Osteoblast (primary cell): ENCODE measurements at regions not wholly inside any gene's neighbourhood (a gene's known extent, or its start where the extent isn't known, plus 50 kb on each side); places are given as distances from the start of the nearest gene placed in this dataset.

Experiments
- DNase-seq: peaks from one replicate; pipeline ENCODE4 v3.0.0; 2011; ENCODE audit warnings: low spot score, mixed read lengths; ENCODE audit not compliant: insufficient read length; ENCODE audit errors: missing footprints
- H2AFZ ChIP-seq: 2 replicates; pipeline ENCODE4 v1.6.0; 2011; ENCODE audit warnings: mild to moderate bottlenecking, low read length
- H3K27ac ChIP-seq: 2 replicates; pipeline ENCODE4 v1.5.1; 2011; ENCODE audit warnings: mild to moderate bottlenecking, low read depth, low read length, moderate library complexity
- H3K27me3 ChIP-seq: 2 replicates; pipeline ENCODE4 v1.6.0; 2012; ENCODE audit warnings: mild to moderate bottlenecking, control low read depth, inconsistent platforms, low read length, moderate library complexity; ENCODE audit not compliant: insufficient read depth
- H3K36me3 ChIP-seq: 2 replicates; pipeline ENCODE4 v1.5.1; 2011; ENCODE audit warnings: mild to moderate bottlenecking, low read length, control low read depth, moderate library complexity; ENCODE audit not compliant: insufficient read depth
- H3K4me1 ChIP-seq: 2 replicates; pipeline ENCODE4 v1.5.1; 2011; ENCODE audit warnings: mild to moderate bottlenecking, low read length, control low read depth, moderate library complexity; ENCODE audit not compliant: insufficient read depth
- H3K4me2 ChIP-seq: 2 replicates; pipeline ENCODE4 v1.6.0; 2011; ENCODE audit warnings: mild to moderate bottlenecking, low read length; ENCODE audit not compliant: insufficient read depth
- H3K4me3 ChIP-seq: fragments of 200-600 bp; sonication (generic); 3 replicates; pipeline ENCODE4 v1.5.1; 2012; ENCODE audit warnings: mild to moderate bottlenecking, low read length, inconsistent platforms; ENCODE audit not compliant: insufficient read depth
- H3K79me2 ChIP-seq: 2 replicates; pipeline ENCODE4 v1.6.0; 2012; ENCODE audit warnings: mild to moderate bottlenecking, low read length, control low read depth, inconsistent platforms; ENCODE audit not compliant: insufficient read depth
- H3K9me3 ChIP-seq: 2 replicates; pipeline ENCODE4 v1.5.1; 2011; ENCODE audit warnings: low read depth, low read length, control low read depth
- H4K20me1 ChIP-seq: 2 replicates; pipeline ENCODE4 v1.6.0; 2012; ENCODE audit warnings: mild to moderate bottlenecking, low read length, control low read depth; ENCODE audit not compliant: insufficient read depth
- CTCF ChIP-seq: IDR thresholded peaks from 2 replicates; pipeline ENCODE4 v1.5.1; 2011; ENCODE audit warnings: mild to moderate bottlenecking, low read depth, low read length, moderate library complexity; ENCODE audit errors: extremely low read depth

GRCh38 chr1:201718346-201719202, 110.4 kb upstream of the IPO9 start:
- no peak overlapping the region for H3K4me2 ChIP-seq
- no peak overlapping the region for H3K4me3 ChIP-seq
- H3K9me3 ChIP-seq, result no peaks in the 10 kb centered on the region
- H3K27me3 ChIP-seq, result no peaks in the 10 kb centered on the region
- peaks cover 71% of the 10 kb centered on the region for H3K4me1 ChIP-seq
- H3K79me2 ChIP-seq, result peaks cover 80% of the 10 kb centered on the region
- DNase-seq, result peak; percentile 19
- peak overlapping the region; percentile 80 for H3K27ac ChIP-seq
- no peaks in the 10 kb centered on the region for H4K20me1 ChIP-seq
- TF ChIP-seq CTCF, result no peak
- peaks cover 62% of the 10 kb centered on the region for H3K36me3 ChIP-seq
- H2AFZ ChIP-seq, result no peak overlapping the region

GRCh38 chr1:201719812-201720521, 109.0 kb upstream of the IPO9 start:
- TF ChIP-seq CTCF, result no peak
- H3K4me3 ChIP-seq, result no peak overlapping the region
- DNase-seq, result peak; percentile 91
- peaks cover 71% of the 10 kb centered on the region for H3K4me1 ChIP-seq
- no peak overlapping the region for H2AFZ ChIP-seq
- H3K27ac ChIP-seq, result peak overlapping the region; percentile 80
- H3K79me2 ChIP-seq, result peaks cover 94% of the 10 kb centered on the region
- H3K9me3 ChIP-seq, result no peaks in the 10 kb centered on the region
- no peaks in the 10 kb centered on the region for H3K27me3 ChIP-seq
- H3K36me3 ChIP-seq, result peaks cover 68% of the 10 kb centered on the region
- peak overlapping the region; percentile 22 for H3K4me2 ChIP-seq
- peaks cover 4% of the 10 kb centered on the region for H4K20me1 ChIP-seq

GRCh38 chr1:201720522-201720844, 108.5 kb upstream of the IPO9 start:
- Histone ChIP-seq H3K79me2 (peaks cover 96% of the 10 kb centered on the region), H3K4me1 (peaks cover 67% of the 10 kb centered on the region), H3K27ac (peak overlapping the region; percentile 80), H4K20me1 (peaks cover 4% of the 10 kb centered on the region), H3K36me3 (peaks cover 71% of the 10 kb centered on the region), H3K27me3 (no peaks in the 10 kb centered on the region), H3K4me3 (no peak overlapping the region), H2AFZ (no peak overlapping the region), H3K9me3 (no peaks in the 10 kb centered on the region), H3K4me2 (peak overlapping the region; percentile 0)
- TF ChIP-seq CTCF, result no peak
- DNase-seq, result peak; percentile 66
